ENCODE measurements at regions not wholly inside any gene's neighbourhood (a gene's known extent, or its start where the extent isn't known, plus 50 kb on each side); places are given as distances from the start of the nearest gene placed in this dataset.

GRCh38 chr12:83805156-83805772 is 1107.3 kb downstream of the SLC6A15 start:
- Histone ChIP-seq H3K4me1 (ENCODE audit: control insufficient read depth, insufficient read depth, low read length) (no peaks in the 10 kb centered on the region), H3K27me3 (ENCODE audit: control insufficient read depth, insufficient read depth, low read length) (no peaks in the 10 kb centered on the region), H2BK15ac (ENCODE audit: low read depth, low read length) (no peak overlapping the region), H4K8ac (ENCODE audit: low read depth in 2 of 2, low read length in 2 of 2) (no peak overlapping the region), H4K91ac (ENCODE audit: insufficient read depth, low read depth, low read length) (no peak overlapping the region), H3K27ac (ENCODE audit: insufficient read depth, low read length) (no peak overlapping the region), H3K14ac (replicated peaks; ENCODE audit: low read depth, low read length) (no peak overlapping the region), H3K9me3 (ENCODE audit: control insufficient read depth, insufficient read depth, low read length) (no peaks in the 10 kb centered on the region), H2AFZ (replicated peaks; ENCODE audit: low read length, poor library complexity) (no peak overlapping the region), H3K18ac (ENCODE audit: low read depth, low read length) (no peak overlapping the region), H3K9me1 (ENCODE audit: insufficient read depth, low read length) (no peaks in the 10 kb centered on the region), H2BK120ac (ENCODE audit: low read depth, low read length) (no peak overlapping the region), H3K9ac (ENCODE audit: low read depth, low read length) (no peak overlapping the region), H2AK9ac (replicated peaks; ENCODE audit: low read depth, low read length, poor library complexity) (no peak overlapping the region), H2BK20ac (ENCODE audit: low read depth, low read length) (no peak overlapping the region), H3K4ac (ENCODE audit: low read depth, low read length) (no peak overlapping the region), H3K79me1 (ENCODE audit: low read depth in 1 of 2, low read length in 2 of 2) (no peaks in the 10 kb centered on the region), H3K56ac (ENCODE audit: extremely low read depth, insufficient read depth, low read length) (no peak overlapping the region), H2AK5ac (ENCODE audit: low read depth, low read length) (no peak overlapping the region), H3K4me2 (ENCODE audit: low read depth, low read length) (no peak overlapping the region), H4K5ac (ENCODE audit: low read depth, low read length) (no peak overlapping the region), H2BK5ac (ENCODE audit: low read depth, low read length, poor library complexity, severe bottlenecking) (no peak overlapping the region), H4K20me1 (ENCODE audit: insufficient read depth, low read length) (no peaks in the 10 kb centered on the region), H3K36me3 (ENCODE audit: control insufficient read depth, insufficient read depth, low read length) (no peaks in the 10 kb centered on the region), H3K23ac (ENCODE audit: low read depth, low read length) (no peak overlapping the region), H3K4me3 (ENCODE audit: insufficient read depth, low read depth, low read length) (no peak overlapping the region)
- POLR2A ChIA-PET (ENCODE audit: unreplicated experiment), result no interaction called here
- no TSS peak for BruUV-seq (replicated peaks)
- CTCF ChIA-PET, result no interaction called here
- no CpG with 5 or more reads among the region's 4 CpGs for WGBS, 2 experiments (ENCODE audit: extremely low coverage in 2 of 2, insufficient read length in 1 of 2)
- in situ Hi-C loops (cut with MboI; ENCODE audit: low sequenced_read_pairs), result no loop called here
- intact Hi-C loops (cut with micrococcal nuclease), result no loop called here
- TF ChIP-seq RCOR1 (IDR thresholded peaks at IDR 0.05; ENCODE audit: insufficient replicate concordance, low read length), result no peak
- no peak for TF ChIP-seq NFE2L2 (IDR thresholded peaks at IDR 0.05; ENCODE audit: low read depth, low read length)
- no peak for TF ChIP-seq MXI1 (IDR thresholded peaks at IDR 0.05; ENCODE audit: borderline replicate concordance, low read depth, low read length)
- TF ChIP-seq MAZ (IDR thresholded peaks at IDR 0.05; ENCODE audit: borderline replicate concordance, low read depth, low read length), result no peak
- no peak for TF ChIP-seq RAD21 (IDR thresholded peaks at IDR 0.05; ENCODE audit: low read length)
- TF ChIP-seq RFX5 (IDR thresholded peaks at IDR 0.05; ENCODE audit: low read depth, low read length), result no peak
- TF ChIP-seq CHD1 (IDR thresholded peaks at IDR 0.05; ENCODE audit: low read depth, low read length), result no peak
- no peak for TF ChIP-seq SMC3 (IDR thresholded peaks at IDR 0.05; ENCODE audit: low read depth, low read length)
- TF ChIP-seq POLR2A (IDR thresholded peaks at IDR 0.05; ENCODE audit: low read depth, low read length), result no peak
- TF ChIP-seq FOS (IDR thresholded peaks at IDR 0.05; ENCODE audit: low read depth, low read length), result no peak
- no peak for TF ChIP-seq CEBPB (IDR thresholded peaks at IDR 0.05; ENCODE audit: low read depth, low read length)
- no peak for TF ChIP-seq USF2 (IDR thresholded peaks at IDR 0.05; ENCODE audit: low read depth, low read length)
- TF ChIP-seq MAFK (IDR thresholded peaks at IDR 0.05; ENCODE audit: low read depth, low read length), result no peak
- TF ChIP-seq CTCF (conservative IDR thresholded peaks at IDR 0.05; ENCODE audit: low read depth, low read length), result no peak
- no peak for TF ChIP-seq BHLHE40 (IDR thresholded peaks at IDR 0.05; ENCODE audit: low read depth, low read length)
- TF ChIP-seq ELK1 (IDR thresholded peaks at IDR 0.05; ENCODE audit: borderline replicate concordance, low read depth, low read length), result no peak
- DNase-seq, result no peak
- dilution Hi-C loops (cut with HindIII; ENCODE audit: low sequenced_read_pairs, unreplicated experiment), result no loop called here
- ATAC-seq (ENCODE audit: low read depth), result no peak

Data from IMR-90 (cell line).